Gastrocnemius medialis (tissue), 4 donors: ENCODE measurements at regions not wholly inside any gene's neighbourhood (a gene's known extent, or its start where the extent isn't known, plus 50 kb on each side); places are given as distances from the start of the nearest gene placed in this dataset.

ENCODE experiments used
- CTCF ChIP-seq, 5 experiments: fragments of 450-650 bp in 3 of 5; fragments of 200-600 bp in 2 of 5; sonication (generic) in 2 of 5; IDR thresholded peaks in 4 of 5; conservative IDR thresholded peaks in 1 of 5; 1 replicate in 4 of 5; 2 replicates in 1 of 5; pipeline ENCODE4 v1.5.1; 2016 to 2019; ENCODE audit warnings: antibody characterized with exemption in 5 of 5, mild to moderate bottlenecking in 3 of 5, moderate library complexity in 3 of 5
- POLR2A ChIP-seq, 2 donors: fragments of 450-650 bp; IDR thresholded peaks; one replicate each; pipeline ENCODE4 v1.6.1; 2017; ENCODE audit warnings: antibody characterized with exemption in 2 of 2, mild to moderate bottlenecking in 2 of 2, moderate library complexity in 2 of 2

GRCh38 chr6:92132457-92132856, 1286.9 kb downstream of the EPHA7 start:
- TF ChIP-seq POLR2A (IDR thresholded peaks at IDR 0.05) (no peak), CTCF (IDR thresholded peaks at IDR 0.05 in 4 of 5, conservative IDR thresholded peaks at IDR 0.05 in 1 of 5) (no peak)
